Erythroblast (primary cell): ENCODE measurements at regions not wholly inside any gene's neighbourhood (a gene's known extent, or its start where the extent isn't known, plus 50 kb on each side); places are given as distances from the start of the nearest gene placed in this dataset.

ENCODE experiments used
- GATA1 ChIP-seq: IDR thresholded peaks from 2 replicates; pipeline ENCODE4 v1.6.1; 2011; ENCODE audit warnings: low read depth, mild to moderate bottlenecking, control low read depth, low read length, moderate library complexity
- POLR2A ChIP-seq: IDR thresholded peaks from 2 replicates; pipeline ENCODE4 v1.6.1; 2011; ENCODE audit warnings: mild to moderate bottlenecking, low read length

DNA sequence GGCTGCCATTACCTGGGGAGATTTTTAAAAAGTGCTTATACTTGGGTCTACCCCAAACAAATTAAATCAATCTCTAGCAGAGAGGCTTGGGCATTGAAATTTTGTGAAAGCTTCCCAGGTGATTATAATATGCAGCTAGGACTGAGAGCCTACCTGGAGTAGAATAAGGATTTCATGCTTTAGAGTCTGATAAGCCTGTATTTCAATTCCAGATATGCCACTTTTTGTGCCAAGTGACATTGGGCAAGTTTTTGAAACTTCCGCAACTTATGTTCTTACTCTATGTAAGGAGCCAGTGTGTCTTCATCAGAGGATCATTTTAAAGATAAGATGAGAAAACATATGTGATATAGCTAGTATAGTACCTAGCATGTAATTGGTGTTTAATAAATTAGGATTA is 159.8 kb upstream of the LRIG3 start:
- TF ChIP-seq POLR2A (no peak), GATA1 (no peak)
